ENCODE measurements at regions not wholly inside any gene's neighbourhood (a gene's known extent, or its start where the extent isn't known, plus 50 kb on each side); places are given as distances from the start of the nearest gene placed in this dataset.

- Histone ChIP-seq H3K4me3 (no peak overlapping the region), H3K27me3 (no peaks in the 10 kb centered on the region), H3K9me3 (no peaks in the 10 kb centered on the region), H3K27ac (no peak overlapping the region), H3K4me1 (no peaks in the 10 kb centered on the region), H3K36me3 (no peaks in the 10 kb centered on the region)
- DNase-seq (ENCODE audit: low spot score in 2 of 2): no peak
- TF ChIP-seq CTCF (IDR thresholded peaks at IDR 0.05) (no peak), POLR2AphosphoS5 (IDR thresholded peaks at IDR 0.05) (no peak), POLR2A (IDR thresholded peaks at IDR 0.05) (no peak)
- intact Hi-C loops (cut with DNase I; ENCODE audit: low total_unique reads): no loop called here
These were observed 182.8 kb upstream of the NRIP1 start for GRCh38 chr21:15247613-15248012.

- Histone ChIP-seq H3K4me1 (no peaks in the 10 kb centered on the region), H3K4me3 (no peak overlapping the region), H3K36me3 (no peaks in the 10 kb centered on the region), H3K9me3 (no peaks in the 10 kb centered on the region), H3K27me3 (no peaks in the 10 kb centered on the region), H3K27ac (no peak overlapping the region)
- no peak for DNase-seq (ENCODE audit: low spot score in 2 of 2)
- intact Hi-C loops (cut with DNase I; ENCODE audit: low total_unique reads): no loop called here
- TF ChIP-seq POLR2A (IDR thresholded peaks at IDR 0.05): no peak
- no peak for TF ChIP-seq CTCF (IDR thresholded peaks at IDR 0.05)
- TF ChIP-seq POLR2AphosphoS5 (IDR thresholded peaks at IDR 0.05): no peak
These were observed 184.6 kb upstream of the NRIP1 start for GRCh38 chr21:15249285-15249993.

GRCh38 chr21:15250384-15250783 lies 185.6 kb upstream of the NRIP1 start:
- H3K36me3 ChIP-seq: no peaks in the 10 kb centered on the region
- no peak for DNase-seq (ENCODE audit: low spot score in 2 of 2)
- no peaks in the 10 kb centered on the region for H3K27me3 ChIP-seq
- intact Hi-C loops (cut with DNase I; ENCODE audit: low total_unique reads): no loop called here
- H3K9me3 ChIP-seq: no peaks in the 10 kb centered on the region
- TF ChIP-seq POLR2A (IDR thresholded peaks at IDR 0.05): no peak
- no peak for TF ChIP-seq CTCF (IDR thresholded peaks at IDR 0.05)
- TF ChIP-seq POLR2AphosphoS5 (IDR thresholded peaks at IDR 0.05): no peak
- no peaks in the 10 kb centered on the region for H3K4me1 ChIP-seq
- H3K4me3 ChIP-seq: no peak overlapping the region
- no peak overlapping the region for H3K27ac ChIP-seq

GRCh38 chr21:15252431-15252830 lies 187.6 kb upstream of the NRIP1 start:
- H3K9me3 ChIP-seq: no peaks in the 10 kb centered on the region
- no peaks in the 10 kb centered on the region for H3K36me3 ChIP-seq
- TF ChIP-seq POLR2A (IDR thresholded peaks at IDR 0.05) (no peak), CTCF (IDR thresholded peaks at IDR 0.05) (no peak), POLR2AphosphoS5 (IDR thresholded peaks at IDR 0.05) (no peak)
- H3K27ac ChIP-seq: no peak overlapping the region
- H3K4me1 ChIP-seq: no peaks in the 10 kb centered on the region
- no peaks in the 10 kb centered on the region for H3K27me3 ChIP-seq
- no peak overlapping the region for H3K4me3 ChIP-seq
- intact Hi-C loops (cut with DNase I; ENCODE audit: low total_unique reads): no loop called here
- DNase-seq (ENCODE audit: low spot score in 2 of 2): no peak

GRCh38 chr21:15254111-15254510 lies 189.3 kb upstream of the NRIP1 start:
- Histone ChIP-seq H3K27me3 (no peaks in the 10 kb centered on the region), H3K27ac (no peak overlapping the region), H3K4me1 (no peaks in the 10 kb centered on the region), H3K9me3 (no peaks in the 10 kb centered on the region), H3K36me3 (no peaks in the 10 kb centered on the region), H3K4me3 (no peak overlapping the region)
- intact Hi-C loops (cut with DNase I; ENCODE audit: low total_unique reads): no loop called here
- TF ChIP-seq POLR2AphosphoS5 (IDR thresholded peaks at IDR 0.05) (no peak), POLR2A (IDR thresholded peaks at IDR 0.05) (no peak), CTCF (IDR thresholded peaks at IDR 0.05) (no peak)
- DNase-seq (ENCODE audit: low spot score in 2 of 2): no peak

Measured in breast epithelium (tissue), 4 donors.